ENCODE measurements at regions not wholly inside any gene's neighbourhood (a gene's known extent, or its start where the extent isn't known, plus 50 kb on each side); places are given as distances from the start of the nearest gene placed in this dataset.

GRCh38 chr3:132804498-132804897 lies 82.3 kb upstream of the NPHP3 start:
- TF ChIP-seq FOXA1 (IDR thresholded peaks at IDR 0.05) (no peak), HDGF (IDR thresholded peaks at IDR 0.05; ENCODE audit: borderline replicate concordance) (no peak), LEF1 (IDR thresholded peaks at IDR 0.05; ENCODE audit: borderline replicate concordance) (no peak), PKNOX1 (IDR thresholded peaks at IDR 0.05) (no peak), FOXM1 (IDR thresholded peaks at IDR 0.05; ENCODE audit: borderline replicate concordance) (no peak), FOXK2 (IDR thresholded peaks at IDR 0.05) (no peak), SP1 (IDR thresholded peaks at IDR 0.05) (no peak)
